ENCODE measurements at regions not wholly inside any gene's neighbourhood (a gene's known extent, or its start where the extent isn't known, plus 50 kb on each side); places are given as distances from the start of the nearest gene placed in this dataset.

DNA sequence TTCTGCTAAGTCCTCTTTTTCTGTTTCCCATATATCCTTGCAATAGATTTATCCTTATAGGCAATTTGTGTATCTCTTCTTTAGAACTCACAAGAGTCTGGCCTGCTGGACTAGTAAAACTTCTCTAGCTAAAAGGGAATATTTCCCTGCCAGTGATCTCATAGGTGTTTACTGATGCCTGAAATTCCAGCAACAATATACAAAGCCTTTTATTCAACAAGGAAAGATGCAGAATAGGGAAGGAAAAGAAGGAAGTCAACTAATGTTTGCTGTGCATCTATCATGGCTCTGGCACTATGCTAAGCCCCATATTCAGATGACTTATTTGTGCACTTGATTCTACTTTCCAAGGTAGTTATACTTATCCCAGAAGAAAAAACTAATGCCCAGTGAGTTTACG is 160.0 kb upstream of the DMRTA1 start (continued):
- TF ChIP-seq NRF1 (conservative IDR thresholded peaks at IDR 0.05; ENCODE audit: low read depth, low read length) (no peak), ZNF274 (IDR thresholded peaks at IDR 0.05; ENCODE audit: insufficient read depth, insufficient read length) (no peak), NR2F1 (conservative IDR thresholded peaks at IDR 0.05) (no peak), TCF12 (IDR thresholded peaks at IDR 0.05; ENCODE audit: low read depth, low read length) (no peak), SREBF1 (IDR thresholded peaks at IDR 0.05; ENCODE audit: low read length) (no peak), SMC3 (IDR thresholded peaks at IDR 0.05; ENCODE audit: borderline replicate concordance, low read length) (no peak), STAT1 (conservative IDR thresholded peaks at IDR 0.05) (no peak), RAD51 (IDR thresholded peaks at IDR 0.05) (no peak), RBBP5 (conservative IDR thresholded peaks at IDR 0.05) (no peak), BHLHE40 (IDR thresholded peaks at IDR 0.05; ENCODE audit: borderline replicate concordance in 1 of 2, low read depth in 2 of 2, low read length in 1 of 2) (no peak)
- TF ChIP-seq, protein P1, sequence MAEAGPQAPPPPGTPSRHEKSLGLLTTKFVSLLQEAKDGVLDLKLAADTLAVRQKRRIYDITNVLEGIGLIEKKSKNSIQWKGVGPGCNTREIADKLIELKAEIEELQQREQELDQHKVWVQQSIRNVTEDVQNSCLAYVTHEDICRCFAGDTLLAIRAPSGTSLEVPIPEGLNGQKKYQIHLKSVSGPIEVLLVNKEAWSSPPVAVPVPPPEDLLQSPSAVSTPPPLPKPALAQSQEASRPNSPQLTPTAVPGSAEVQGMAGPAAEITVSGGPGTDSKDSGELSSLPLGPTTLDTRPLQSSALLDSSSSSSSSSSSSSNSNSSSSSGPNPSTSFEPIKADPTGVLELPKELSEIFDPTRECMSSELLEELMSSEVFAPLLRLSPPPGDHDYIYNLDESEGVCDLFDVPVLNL (IDR thresholded peaks at IDR 0.05; ENCODE audit: low read depth, low read length), result no peak
- TF ChIP-seq, protein P2, sequence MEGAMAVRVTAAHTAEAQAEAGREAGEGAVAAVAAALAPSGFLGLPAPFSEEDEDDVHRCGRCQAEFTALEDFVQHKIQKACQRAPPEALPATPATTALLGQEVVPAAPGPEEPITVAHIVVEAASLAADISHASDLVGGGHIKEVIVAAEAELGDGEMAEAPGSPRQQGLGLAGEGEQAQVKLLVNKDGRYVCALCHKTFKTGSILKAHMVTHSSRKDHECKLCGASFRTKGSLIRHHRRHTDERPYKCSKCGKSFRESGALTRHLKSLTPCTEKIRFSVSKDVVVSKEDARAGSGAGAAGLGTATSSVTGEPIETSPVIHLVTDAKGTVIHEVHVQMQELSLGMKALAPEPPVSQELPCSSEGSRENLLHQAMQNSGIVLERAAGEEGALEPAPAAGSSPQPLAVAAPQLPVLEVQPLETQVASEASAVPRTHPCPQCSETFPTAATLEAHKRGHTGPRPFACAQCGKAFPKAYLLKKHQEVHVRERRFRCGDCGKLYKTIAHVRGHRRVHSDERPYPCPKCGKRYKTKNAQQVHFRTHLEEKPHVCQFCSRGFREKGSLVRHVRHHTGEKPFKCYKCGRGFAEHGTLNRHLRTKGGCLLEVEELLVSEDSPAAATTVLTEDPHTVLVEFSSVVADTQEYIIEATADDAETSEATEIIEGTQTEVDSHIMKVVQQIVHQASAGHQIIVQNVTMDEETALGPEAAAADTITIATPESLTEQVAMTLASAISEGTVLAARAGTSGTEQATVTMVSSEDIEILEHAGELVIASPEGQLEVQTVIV (IDR thresholded peaks at IDR 0.05; ENCODE audit: borderline replicate concordance, partially characterized antibody), result no peak

DNA sequence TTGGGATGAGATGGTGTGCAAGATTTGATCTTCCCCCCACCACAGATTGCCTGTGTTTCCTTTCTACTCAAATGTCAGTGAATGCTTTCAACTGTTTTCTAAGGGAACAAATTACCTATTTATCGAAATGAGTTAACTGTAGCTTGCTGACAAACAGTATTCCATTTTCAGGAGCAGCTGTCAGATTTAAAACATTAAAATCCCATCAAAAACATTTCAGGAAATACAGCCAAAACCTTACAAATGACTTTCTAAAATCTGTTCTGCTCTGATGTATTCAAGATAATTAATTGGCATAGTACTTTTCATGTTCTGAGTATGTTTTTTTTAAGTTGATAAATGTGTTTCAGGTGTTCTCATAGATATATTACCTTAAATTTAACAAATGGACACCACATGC is 158.0 kb upstream of the DMRTA1 start:
- no peak overlapping the region for H2AFZ ChIP-seq (ENCODE audit: control insufficient read depth, low read depth, low read length)
- FAIRE-seq (no peak), ATAC-seq (no peak), DNase-seq (ENCODE audit: low read depth, low spot score) (no peak)
- H3K27ac ChIP-seq (ENCODE audit: control insufficient read depth, insufficient read depth), result no peak overlapping the region
- no peak overlapping the region for H3K4me2 ChIP-seq (ENCODE audit: control insufficient read depth, insufficient read depth)
- no peaks in the 10 kb centered on the region for H3K36me3 ChIP-seq (ENCODE audit: control insufficient read depth in 2 of 2, insufficient read depth in 2 of 2, low read length in 1 of 2)
- ChIA-PET SMC1A (ENCODE audit: uncharacterized antibody, unreplicated experiment) (no interaction called here), RAD21 (ENCODE audit: unreplicated experiment) (no interaction called here), CTCF (no interaction called here), POLR2A (no interaction called here)
- intact Hi-C loops (cut with micrococcal nuclease; ENCODE audit: unreplicated experiment) (no loop called here), in situ Hi-C loops (cut with MboI) (no loop called here)
- H3K9me3 ChIP-seq (replicated peaks; ENCODE audit: control insufficient read depth, insufficient read depth, low read length), result no peaks in the 10 kb centered on the region
- no peaks in the 10 kb centered on the region for H4K20me1 ChIP-seq (ENCODE audit: control insufficient read depth, insufficient read depth)
- H3K4me3 ChIP-seq, result no peak overlapping the region
- no peaks in the 10 kb centered on the region for H3K27me3 ChIP-seq (replicated peaks in 1 of 2; ENCODE audit: control insufficient read depth in 2 of 2, insufficient read depth in 2 of 2, low read length in 1 of 2)
- no TSS peak for BruUV-seq (replicated peaks)
- no peaks in the 10 kb centered on the region for H3K4me1 ChIP-seq (ENCODE audit: control insufficient read depth, insufficient read depth, low read length)
- WGBS (ENCODE audit: insufficient coverage, insufficient replicate concordance, low lambda C conversion rate, missing lambda C conversion rate), result 9% methylated on average over 1 of the region's 1 CpG
- no peak overlapping the region for H3K9ac ChIP-seq (ENCODE audit: control insufficient read depth, insufficient read depth, low read length)
- no peaks in the 10 kb centered on the region for H3K79me2 ChIP-seq (ENCODE audit: control insufficient read depth, insufficient read depth, low read length)
- TF ChIP-seq HCFC1 (IDR thresholded peaks at IDR 0.05; ENCODE audit: low read length) (no peak), SPI1 (IDR thresholded peaks at IDR 0.05; ENCODE audit: borderline replicate concordance, insufficient read depth, low read depth, low read length) (no peak)
- TF ChIP-seq, protein P3, sequence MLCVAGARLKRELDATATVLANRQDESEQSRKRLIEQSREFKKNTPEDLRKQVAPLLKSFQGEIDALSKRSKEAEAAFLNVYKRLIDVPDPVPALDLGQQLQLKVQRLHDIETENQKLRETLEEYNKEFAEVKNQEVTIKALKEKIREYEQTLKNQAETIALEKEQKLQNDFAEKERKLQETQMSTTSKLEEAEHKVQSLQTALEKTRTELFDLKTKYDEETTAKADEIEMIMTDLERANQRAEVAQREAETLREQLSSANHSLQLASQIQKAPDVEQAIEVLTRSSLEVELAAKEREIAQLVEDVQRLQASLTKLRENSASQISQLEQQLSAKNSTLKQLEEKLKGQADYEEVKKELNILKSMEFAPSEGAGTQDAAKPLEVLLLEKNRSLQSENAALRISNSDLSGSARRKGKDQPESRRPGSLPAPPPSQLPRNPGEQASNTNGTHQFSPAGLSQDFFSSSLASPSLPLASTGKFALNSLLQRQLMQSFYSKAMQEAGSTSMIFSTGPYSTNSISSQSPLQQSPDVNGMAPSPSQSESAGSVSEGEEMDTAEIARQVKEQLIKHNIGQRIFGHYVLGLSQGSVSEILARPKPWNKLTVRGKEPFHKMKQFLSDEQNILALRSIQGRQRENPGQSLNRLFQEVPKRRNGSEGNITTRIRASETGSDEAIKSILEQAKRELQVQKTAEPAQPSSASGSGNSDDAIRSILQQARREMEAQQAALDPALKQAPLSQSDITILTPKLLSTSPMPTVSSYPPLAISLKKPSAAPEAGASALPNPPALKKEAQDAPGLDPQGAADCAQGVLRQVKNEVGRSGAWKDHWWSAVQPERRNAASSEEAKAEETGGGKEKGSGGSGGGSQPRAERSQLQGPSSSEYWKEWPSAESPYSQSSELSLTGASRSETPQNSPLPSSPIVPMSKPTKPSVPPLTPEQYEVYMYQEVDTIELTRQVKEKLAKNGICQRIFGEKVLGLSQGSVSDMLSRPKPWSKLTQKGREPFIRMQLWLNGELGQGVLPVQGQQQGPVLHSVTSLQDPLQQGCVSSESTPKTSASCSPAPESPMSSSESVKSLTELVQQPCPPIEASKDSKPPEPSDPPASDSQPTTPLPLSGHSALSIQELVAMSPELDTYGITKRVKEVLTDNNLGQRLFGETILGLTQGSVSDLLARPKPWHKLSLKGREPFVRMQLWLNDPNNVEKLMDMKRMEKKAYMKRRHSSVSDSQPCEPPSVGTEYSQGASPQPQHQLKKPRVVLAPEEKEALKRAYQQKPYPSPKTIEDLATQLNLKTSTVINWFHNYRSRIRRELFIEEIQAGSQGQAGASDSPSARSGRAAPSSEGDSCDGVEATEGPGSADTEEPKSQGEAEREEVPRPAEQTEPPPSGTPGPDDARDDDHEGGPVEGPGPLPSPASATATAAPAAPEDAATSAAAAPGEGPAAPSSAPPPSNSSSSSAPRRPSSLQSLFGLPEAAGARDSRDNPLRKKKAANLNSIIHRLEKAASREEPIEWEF (IDR thresholded peaks at IDR 0.05; ENCODE audit: insufficient replicate concordance, low read depth, low read length), result no peak
